ENCODE measurements at regions not wholly inside any gene's neighbourhood (a gene's known extent, or its start where the extent isn't known, plus 50 kb on each side); places are given as distances from the start of the nearest gene placed in this dataset.
"Not testable (repeated sequence)": the region's sequence is repeated elsewhere in the genome, so short reads cannot be mapped to it uniquely, and the experiment has no call there.

- Mint-ChIP-seq H3K9me3 (no peaks in the 10 kb centered on the region), H3K36me3 (ENCODE audit: low read depth) (no peaks in the 10 kb centered on the region), H3K4me1 (ENCODE audit: low read depth) (no peaks in the 10 kb centered on the region), H3K27me3 (ENCODE audit: insufficient read depth) (no peaks in the 10 kb centered on the region), H3K27ac (no peak overlapping the region), H3K4me3 (no peak overlapping the region)
- intact Hi-C loops (cut with micrococcal nuclease) = no loop called here
- no peak for DNase-seq (ENCODE audit: low spot score)
Observed at GRCh38 chr6:125640441-125641150, 108.8 kb upstream of the HEY2 start.

- H3K27ac Mint-ChIP-seq; H3K4me1 Mint-ChIP-seq (ENCODE audit: low read depth); H3K27me3 Mint-ChIP-seq (ENCODE audit: insufficient read depth); DNase-seq (ENCODE audit: low spot score); H3K4me3 Mint-ChIP-seq; H3K36me3 Mint-ChIP-seq (ENCODE audit: low read depth); intact Hi-C loops (cut with micrococcal nuclease); H3K9me3 Mint-ChIP-seq: not testable (repeated sequence)
Observed at GRCh38 chr6:125643967-125644661, 105.3 kb upstream of the HEY2 start.

- H3K4me3 Mint-ChIP-seq = no peak overlapping the region
- no peaks in the 10 kb centered on the region for H3K27me3 Mint-ChIP-seq (ENCODE audit: insufficient read depth)
- no peak overlapping the region for H3K27ac Mint-ChIP-seq
- H3K4me1 Mint-ChIP-seq (ENCODE audit: low read depth) = no peaks in the 10 kb centered on the region
- no peak for DNase-seq (ENCODE audit: low spot score)
- no peaks in the 10 kb centered on the region for H3K9me3 Mint-ChIP-seq
- intact Hi-C loops (cut with micrococcal nuclease) = no loop called here
- no peaks in the 10 kb centered on the region for H3K36me3 Mint-ChIP-seq (ENCODE audit: low read depth)
Observed at GRCh38 chr6:125647391-125647790, 102.0 kb upstream of the HEY2 start.

- H3K36me3 Mint-ChIP-seq (ENCODE audit: low read depth); H3K27ac Mint-ChIP-seq; H3K27me3 Mint-ChIP-seq (ENCODE audit: insufficient read depth); intact Hi-C loops (cut with micrococcal nuclease); H3K9me3 Mint-ChIP-seq; H3K4me1 Mint-ChIP-seq (ENCODE audit: low read depth); DNase-seq (ENCODE audit: low spot score); H3K4me3 Mint-ChIP-seq: not testable (repeated sequence)
Observed at GRCh38 chr6:125653752-125654151, 95.7 kb upstream of the HEY2 start.

GRCh38 chr6:125655511-125655910 lies 93.9 kb upstream of the HEY2 start:
- no peak overlapping the region for H3K27ac Mint-ChIP-seq
- DNase-seq (ENCODE audit: low spot score) = no peak
- H3K36me3 Mint-ChIP-seq (ENCODE audit: low read depth) = no peaks in the 10 kb centered on the region
- no peak overlapping the region for H3K4me3 Mint-ChIP-seq
- H3K4me1 Mint-ChIP-seq (ENCODE audit: low read depth) = no peaks in the 10 kb centered on the region
- peaks cover 2% of the 10 kb centered on the region for H3K27me3 Mint-ChIP-seq (ENCODE audit: insufficient read depth)
- intact Hi-C loops (cut with micrococcal nuclease) = no loop called here
- no peaks in the 10 kb centered on the region for H3K9me3 Mint-ChIP-seq

GRCh38 chr6:125656287-125656870 lies 93.1 kb upstream of the HEY2 start:
- no peaks in the 10 kb centered on the region for H3K36me3 Mint-ChIP-seq (ENCODE audit: low read depth)
- H3K27me3 Mint-ChIP-seq (ENCODE audit: insufficient read depth) = peaks cover 2% of the 10 kb centered on the region
- intact Hi-C loops (cut with micrococcal nuclease) = no loop called here
- no peak for DNase-seq (ENCODE audit: low spot score)
- no peaks in the 10 kb centered on the region for H3K9me3 Mint-ChIP-seq
- no peak overlapping the region for H3K27ac Mint-ChIP-seq
- no peaks in the 10 kb centered on the region for H3K4me1 Mint-ChIP-seq (ENCODE audit: low read depth)
- H3K4me3 Mint-ChIP-seq = no peak overlapping the region

GRCh38 chr6:125658136-125658535 lies 91.3 kb upstream of the HEY2 start:
- Mint-ChIP-seq H3K36me3 (ENCODE audit: low read depth) (no peaks in the 10 kb centered on the region), H3K27me3 (ENCODE audit: insufficient read depth) (peaks cover 2% of the 10 kb centered on the region), H3K9me3 (no peaks in the 10 kb centered on the region), H3K4me1 (ENCODE audit: low read depth) (no peaks in the 10 kb centered on the region), H3K4me3 (no peak overlapping the region), H3K27ac (no peak overlapping the region)
- intact Hi-C loops (cut with micrococcal nuclease) = no loop called here
- DNase-seq (ENCODE audit: low spot score) = no peak

- intact Hi-C loops (cut with micrococcal nuclease) = no loop called here
- H3K4me3 Mint-ChIP-seq = no peak overlapping the region
- no peaks in the 10 kb centered on the region for H3K9me3 Mint-ChIP-seq
- peaks cover 2% of the 10 kb centered on the region for H3K27me3 Mint-ChIP-seq (ENCODE audit: insufficient read depth)
- no peak for DNase-seq (ENCODE audit: low spot score)
- no peaks in the 10 kb centered on the region for H3K4me1 Mint-ChIP-seq (ENCODE audit: low read depth)
- no peaks in the 10 kb centered on the region for H3K36me3 Mint-ChIP-seq (ENCODE audit: low read depth)
- H3K27ac Mint-ChIP-seq = no peak overlapping the region
Observed at GRCh38 chr6:125658759-125659431, 90.5 kb upstream of the HEY2 start.

GRCh38 chr6:125659887-125660286 lies 89.5 kb upstream of the HEY2 start:
- no peak for DNase-seq (ENCODE audit: low spot score)
- H3K9me3 Mint-ChIP-seq = no peaks in the 10 kb centered on the region
- intact Hi-C loops (cut with micrococcal nuclease) = no loop called here
- no peaks in the 10 kb centered on the region for H3K36me3 Mint-ChIP-seq (ENCODE audit: low read depth)
- H3K4me1 Mint-ChIP-seq (ENCODE audit: low read depth) = no peaks in the 10 kb centered on the region
- H3K27ac Mint-ChIP-seq = no peak overlapping the region
- H3K4me3 Mint-ChIP-seq = no peak overlapping the region
- peaks cover 2% of the 10 kb centered on the region for H3K27me3 Mint-ChIP-seq (ENCODE audit: insufficient read depth)

GRCh38 chr6:125662296-125662695 lies 87.1 kb upstream of the HEY2 start:
- no peaks in the 10 kb centered on the region for H3K4me1 Mint-ChIP-seq (ENCODE audit: low read depth)
- no peak overlapping the region for H3K27ac Mint-ChIP-seq
- no peaks in the 10 kb centered on the region for H3K9me3 Mint-ChIP-seq
- no peaks in the 10 kb centered on the region for H3K36me3 Mint-ChIP-seq (ENCODE audit: low read depth)
- no peak overlapping the region for H3K4me3 Mint-ChIP-seq
- H3K27me3 Mint-ChIP-seq (ENCODE audit: insufficient read depth) = peaks cover 2% of the 10 kb centered on the region
- intact Hi-C loops (cut with micrococcal nuclease) = no loop called here
- DNase-seq (ENCODE audit: low spot score) = no peak

- H3K4me1 Mint-ChIP-seq (ENCODE audit: low read depth) = no peaks in the 10 kb centered on the region
- H3K27me3 Mint-ChIP-seq (ENCODE audit: insufficient read depth) = peaks cover 2% of the 10 kb centered on the region
- intact Hi-C loops (cut with micrococcal nuclease) = no loop called here
- no peaks in the 10 kb centered on the region for H3K36me3 Mint-ChIP-seq (ENCODE audit: low read depth)
- H3K9me3 Mint-ChIP-seq = no peaks in the 10 kb centered on the region
- no peak overlapping the region for H3K27ac Mint-ChIP-seq
- H3K4me3 Mint-ChIP-seq = no peak overlapping the region
- no peak for DNase-seq (ENCODE audit: low spot score)
Observed at GRCh38 chr6:125665295-125665814, 84.1 kb upstream of the HEY2 start.

GRCh38 chr6:125667326-125667725 lies 82.1 kb upstream of the HEY2 start:
- intact Hi-C loops (cut with micrococcal nuclease) = no loop called here
- DNase-seq (ENCODE audit: low spot score) = no peak
- H3K4me3 Mint-ChIP-seq = no peak overlapping the region
- peaks cover 2% of the 10 kb centered on the region for H3K27me3 Mint-ChIP-seq (ENCODE audit: insufficient read depth)
- H3K9me3 Mint-ChIP-seq = no peaks in the 10 kb centered on the region
- H3K36me3 Mint-ChIP-seq (ENCODE audit: low read depth) = no peaks in the 10 kb centered on the region
- H3K27ac Mint-ChIP-seq = no peak overlapping the region
- no peaks in the 10 kb centered on the region for H3K4me1 Mint-ChIP-seq (ENCODE audit: low read depth)

GRCh38 chr6:125668071-125668470 lies 81.4 kb upstream of the HEY2 start:
- Mint-ChIP-seq H3K27ac (no peak overlapping the region), H3K9me3 (no peaks in the 10 kb centered on the region), H3K4me1 (ENCODE audit: low read depth) (no peaks in the 10 kb centered on the region), H3K27me3 (ENCODE audit: insufficient read depth) (peaks cover 5% of the 10 kb centered on the region), H3K4me3 (no peak overlapping the region), H3K36me3 (ENCODE audit: low read depth) (no peaks in the 10 kb centered on the region)
- DNase-seq (ENCODE audit: low spot score) = no peak
- intact Hi-C loops (cut with micrococcal nuclease) = no loop called here
